Vagina (tissue), 2 donors: ENCODE measurements at regions not wholly inside any gene's neighbourhood (a gene's known extent, or its start where the extent isn't known, plus 50 kb on each side); places are given as distances from the start of the nearest gene placed in this dataset.

Experiments
- DNase-seq, 2 donors: peaks; one replicate each; pipeline ENCODE4 v3.0.0-alpha.2; 2017; ENCODE audit errors: extremely low spot score in 2 of 2
- H3K27ac ChIP-seq: fragments of 200-600 bp; sonication (generic); one replicate; pipeline ENCODE4 v1.5.1; 2019
- H3K27me3 ChIP-seq: fragments of 200-600 bp; sonication (generic); one replicate; pipeline ENCODE4 v1.5.1; 2019
- H3K36me3 ChIP-seq, 2 donors: fragments of 200-600 bp; sonication (generic); one replicate each; pipeline ENCODE4 v1.5.1; 2017 to 2019
- H3K4me1 ChIP-seq: fragments of 200-600 bp; sonication (generic); one replicate; pipeline ENCODE4 v1.5.1; 2019
- H3K4me3 ChIP-seq, 2 donors: fragments of 200-600 bp; sonication (generic); 1 replicate in 1 of 2; 2 replicates in 1 of 2; pipeline ENCODE4 v1.5.1; 2016 to 2019
- H3K9me3 ChIP-seq: fragments of 200-600 bp; sonication (generic); one replicate; pipeline ENCODE4 v1.5.1; 2019
- CTCF ChIP-seq, 3 experiments: fragments of 450-650 bp in 2 of 3; fragments of 200-600 bp in 1 of 3; sonication (generic) in 1 of 3; IDR thresholded peaks; one replicate each; pipeline ENCODE4 v1.5.1; 2017 to 2019; ENCODE audit warnings: antibody characterized with exemption in 3 of 3, mild to moderate bottlenecking in 2 of 3, moderate library complexity in 2 of 3
- POLR2A ChIP-seq, 2 donors: fragments of 450-650 bp; IDR thresholded peaks; one replicate each; pipeline ENCODE4 v1.6.1; 2017; ENCODE audit warnings: antibody characterized with exemption in 2 of 2, mild to moderate bottlenecking in 2 of 2, moderate library complexity in 2 of 2
- POLR2AphosphoS5 ChIP-seq, 2 donors: sonication (generic); formaldehyde crosslinking; IDR thresholded peaks; one replicate each; pipeline ENCODE4 v1.9.0; 2017; ENCODE audit warnings: antibody characterized with exemption in 2 of 2, mild to moderate bottlenecking in 2 of 2, low read depth in 1 of 2; ENCODE audit not compliant: insufficient read depth in 1 of 2
- intact Hi-C: fragments of 100-400 bp; cut with DNase I; formaldehyde crosslinking; loops from one replicate; pipeline ENCODE4 v1.15.1; 2023

GRCh38 chr1:81071969-81072753 is 728.6 kb upstream of the ADGRL2 start:
- intact Hi-C loops, result no loop called here
- Histone ChIP-seq H3K36me3 (no peaks in the 10 kb centered on the region), H3K27me3 (no peaks in the 10 kb centered on the region), H3K9me3 (no peaks in the 10 kb centered on the region), H3K27ac (no peak overlapping the region), H3K4me3 (no peak overlapping the region), H3K4me1 (no peaks in the 10 kb centered on the region)
- no peak for TF ChIP-seq POLR2A (IDR thresholded peaks at IDR 0.05)
- no peak for TF ChIP-seq CTCF (IDR thresholded peaks at IDR 0.05)
- TF ChIP-seq POLR2AphosphoS5 (IDR thresholded peaks at IDR 0.05; ENCODE audit: insufficient read depth in 1 of 2, low read depth in 1 of 2), result no peak
- DNase-seq, result no peak

- Histone ChIP-seq H3K27ac (no peak overlapping the region), H3K4me3 (no peak overlapping the region), H3K36me3 (no peaks in the 10 kb centered on the region), H3K9me3 (no peaks in the 10 kb centered on the region), H3K27me3 (no peaks in the 10 kb centered on the region), H3K4me1 (no peaks in the 10 kb centered on the region)
- intact Hi-C loops, result no loop called here
- DNase-seq, result no peak
- TF ChIP-seq POLR2A (IDR thresholded peaks at IDR 0.05) (no peak), POLR2AphosphoS5 (IDR thresholded peaks at IDR 0.05; ENCODE audit: insufficient read depth in 1 of 2, low read depth in 1 of 2) (no peak), CTCF (IDR thresholded peaks at IDR 0.05) (no peak)
These were observed 729.5 kb upstream of the ADGRL2 start for GRCh38 chr1:81071072-81071858.

GRCh38 chr1:81069856-81070255 is 730.9 kb upstream of the ADGRL2 start:
- Histone ChIP-seq H3K27ac (no peak overlapping the region), H3K36me3 (no peaks in the 10 kb centered on the region), H3K4me3 (no peak overlapping the region), H3K4me1 (no peaks in the 10 kb centered on the region), H3K9me3 (no peaks in the 10 kb centered on the region), H3K27me3 (no peaks in the 10 kb centered on the region)
- intact Hi-C loops, result no loop called here
- TF ChIP-seq POLR2AphosphoS5 (IDR thresholded peaks at IDR 0.05; ENCODE audit: insufficient read depth in 1 of 2, low read depth in 1 of 2), result no peak
- no peak for TF ChIP-seq CTCF (IDR thresholded peaks at IDR 0.05)
- no peak for TF ChIP-seq POLR2A (IDR thresholded peaks at IDR 0.05)
- DNase-seq, result no peak

- intact Hi-C loops, result no loop called here
- no peak for DNase-seq
- no peak overlapping the region for H3K4me3 ChIP-seq
These were observed 732.0 kb upstream of the ADGRL2 start for GRCh38 chr1:81068726-81069125.

More at GRCh38 chr1:81068726-81069125, 732.0 kb upstream of the ADGRL2 start:
- no peaks in the 10 kb centered on the region for H3K4me1 ChIP-seq
- no peaks in the 10 kb centered on the region for H3K36me3 ChIP-seq
- H3K9me3 ChIP-seq, result no peaks in the 10 kb centered on the region
- H3K27me3 ChIP-seq, result no peaks in the 10 kb centered on the region
- no peak overlapping the region for H3K27ac ChIP-seq
- TF ChIP-seq POLR2A (IDR thresholded peaks at IDR 0.05) (no peak), POLR2AphosphoS5 (IDR thresholded peaks at IDR 0.05; ENCODE audit: insufficient read depth in 1 of 2, low read depth in 1 of 2) (no peak), CTCF (IDR thresholded peaks at IDR 0.05) (no peak)
